HepG2 (cell line): ENCODE measurements at regions not wholly inside any gene's neighbourhood (a gene's known extent, or its start where the extent isn't known, plus 50 kb on each side); places are given as distances from the start of the nearest gene placed in this dataset.

Source experiments
- ATAC-seq: fragments of 200-7000 bp; cut with Tn5 transposase; 3 replicates; pipeline ENCODE4 v1.9.1; 2020; ENCODE audit warnings: mild to moderate bottlenecking, moderate library complexity
- BruUV-seq: library from RNA; stranded (reverse); fragments of 400-500 nt; replicated peaks from 2 replicates; lab custom pipeline; 2021; lab: Mats Ljungman, UMichigan
- CTCF ChIA-PET: fragments of 300-600 bp; formaldehyde crosslinking; extraction: SDS; loops from one replicate; lab custom pipeline; 2021; ENCODE audit warnings: low total read pairs, inconsistent platforms, low intra/inter-chr PET ratio; lab: Yijun Ruan, JAX
- POLR2A ChIA-PET: fragments of 350-600 bp; sonication (Branson Sonifier 250); formaldehyde crosslinking; loops from one replicate; lab custom pipeline; 2020; ENCODE audit warnings: antibody characterized with exemption, inconsistent platforms; lab: Yijun Ruan, JAX
- DNase-seq: peaks from one replicate; pipeline ENCODE4 v3.0.0-alpha.2; 2015; ENCODE audit warnings: low spot score
- FAIRE-seq: peaks from 3 replicates; lab custom pipeline; 2011; peaks lifted over from hg19 to GRCh38; lab: Jason Lieb, UNC
- H2AFZ ChIP-seq: one replicate; pipeline ENCODE4 v1.6.1; 2011; ENCODE audit warnings: low read length, inconsistent platforms
- H3K27ac ChIP-seq: fragments of 300-600 bp; 3 replicates; pipeline ENCODE4 v1.8.0; 2011; ENCODE audit warnings: mixed run types, mild to moderate bottlenecking, mixed read lengths, low read length, inconsistent platforms; ENCODE audit not compliant: insufficient read depth; ENCODE audit errors: extremely low read length
- H3K27me3 ChIP-seq, 2 experiments: fragments of 200-600 bp in 1 of 2; 2 replicates in 1 of 2; 3 replicates in 1 of 2; pipeline versions ENCODE4 v1.6.0 to v1.8.0; 2011; ENCODE audit warnings: low read length in 2 of 2, mild to moderate bottlenecking in 2 of 2, moderate library complexity in 2 of 2, inconsistent platforms in 1 of 2; ENCODE audit not compliant: insufficient read depth in 2 of 2, control insufficient read depth in 1 of 2
- H3K36me3 ChIP-seq, 2 experiments: fragments of 200-600 bp in 1 of 2; replicated peaks in 1 of 2; 2 replicates in 1 of 2; 3 replicates in 1 of 2; pipeline versions ENCODE4 v1.5.1 to v1.8.0; 2011; ENCODE audit warnings: low read length in 2 of 2, inconsistent platforms in 1 of 2; ENCODE audit not compliant: insufficient read depth in 2 of 2, control insufficient read depth in 1 of 2
- H3K4me1 ChIP-seq: 2 replicates; pipeline ENCODE4 v1.5.1; 2012; ENCODE audit warnings: low read length, inconsistent platforms; ENCODE audit not compliant: insufficient read depth
- H3K4me2 ChIP-seq: 2 replicates; pipeline ENCODE4 v1.6.0; 2011; ENCODE audit warnings: low read depth, low read length, inconsistent platforms
- H3K4me3 ChIP-seq, 3 experiments: fragments of 200-600 bp in 1 of 3; sonication (generic), shearing (Covaris generic) in 1 of 3; replicated peaks in 1 of 3; 2 replicates each; pipeline ENCODE4 v1.5.1; 2011 to 2016; ENCODE audit warnings: low read length in 3 of 3, inconsistent platforms in 2 of 3, low read depth in 2 of 3, mild to moderate bottlenecking in 2 of 3, control low read depth in 1 of 3, mixed read lengths in 1 of 3; ENCODE audit not compliant: insufficient read depth in 1 of 3
- H3K79me2 ChIP-seq: one replicate; pipeline ENCODE4 v1.6.1; 2011; ENCODE audit warnings: low read length, inconsistent platforms; ENCODE audit not compliant: insufficient read depth
- H3K9ac ChIP-seq: 2 replicates; pipeline ENCODE4 v1.6.0; 2011; ENCODE audit warnings: mild to moderate bottlenecking, low read depth, low read length, inconsistent platforms; ENCODE audit not compliant: insufficient read depth
- H3K9me3 ChIP-seq: 2 replicates; pipeline ENCODE4 v1.5.1; 2012; ENCODE audit warnings: mild to moderate bottlenecking, low read length
- H4K20me1 ChIP-seq: 2 replicates; pipeline ENCODE4 v1.6.0; 2011; ENCODE audit warnings: inconsistent platforms, mild to moderate bottlenecking, low read length, moderate library complexity; ENCODE audit not compliant: insufficient read depth
- FOSL1 ChIP-seq: sonication (generic); formaldehyde crosslinking; IDR thresholded peaks from 2 replicates; pipeline ENCODE4 v1.9.0; 2021; ENCODE audit warnings: missing genetic modification reagents, borderline replicate concordance
- GPN1 ChIP-seq: sonication (generic); formaldehyde crosslinking; IDR thresholded peaks from 2 replicates; pipeline ENCODE4 v1.5.1; 2020; ENCODE audit warnings: missing genetic modification reagents, borderline replicate concordance
- GRHL1 ChIP-seq: sonication (generic); formaldehyde crosslinking; conservative IDR thresholded peaks from 2 replicates; pipeline ENCODE4 v1.8.0; 2022; ENCODE audit warnings: missing genetic modification reagents
- KLF11 ChIP-seq: IDR thresholded peaks from 2 replicates; pipeline ENCODE4 v1.6.1; 2016; ENCODE audit warnings: missing compliant biosample characterization
- NR3C1 ChIP-seq: sonication (generic); formaldehyde crosslinking; IDR thresholded peaks from 2 replicates; pipeline ENCODE4 v1.4.0; 2020; ENCODE audit warnings: missing genetic modification reagents
- PLRG1 ChIP-seq: fragments of 450-650 bp; conservative IDR thresholded peaks from 2 replicates; pipeline ENCODE4 v1.6.1; 2016
- RELA ChIP-seq: sonication (generic); formaldehyde crosslinking; IDR thresholded peaks from 2 replicates; pipeline ENCODE4 v1.4.0; 2020; ENCODE audit warnings: missing genetic modification reagents
- SIX4 ChIP-seq: sonication (generic); formaldehyde crosslinking; IDR thresholded peaks from 2 replicates; pipeline ENCODE4 v1.4.0; 2020; ENCODE audit warnings: missing genetic modification reagents
- TFE3 ChIP-seq: IDR thresholded peaks from 2 replicates; pipeline ENCODE4 v1.6.1; 2016
- THYN1 ChIP-seq: sonication (generic); formaldehyde crosslinking; IDR thresholded peaks from 2 replicates; pipeline ENCODE4 v1.8.1; 2023; ENCODE audit warnings: low read depth, mild to moderate bottlenecking, moderate library complexity, missing genetic modification reagents, borderline replicate concordance
- ZFP90 ChIP-seq: sonication (generic); formaldehyde crosslinking; IDR thresholded peaks from 2 replicates; pipeline ENCODE4 v1.8.0; 2022; ENCODE audit warnings: missing genetic modification reagents, mild to moderate bottlenecking, inconsistent platforms, borderline replicate concordance
- ZNF232 ChIP-seq: sonication (generic); formaldehyde crosslinking; IDR thresholded peaks from 2 replicates; pipeline ENCODE4 v1.4.0; 2020; ENCODE audit warnings: missing genetic modification reagents, borderline replicate concordance
- ZNF451 ChIP-seq: sonication (generic); formaldehyde crosslinking; IDR thresholded peaks from 2 replicates; pipeline ENCODE4 v1.5.0; 2020; ENCODE audit warnings: mild to moderate bottlenecking, missing genetic modification reagents
- ZNF747 ChIP-seq: sonication (generic); formaldehyde crosslinking; IDR thresholded peaks from 2 replicates; pipeline ENCODE4 v1.8.1; 2023; ENCODE audit warnings: missing genetic modification reagents, mild to moderate bottlenecking, borderline replicate concordance
- ZNF772 ChIP-seq: sonication (generic); formaldehyde crosslinking; IDR thresholded peaks from 2 replicates; pipeline ENCODE4 v1.5.0; 2020; ENCODE audit warnings: mild to moderate bottlenecking, missing genetic modification reagents
- WGBS: methylation state at CpG from one replicate; pipeline ENCODE4 v1.1.6; 2017; ENCODE audit warnings: low lambda C conversion rate; 5-methylcytosine and 5-hydroxymethylcytosine counted together
- in situ Hi-C: cut with HindIII; loops from 2 replicates; pipeline ENCODE4 v1.10.0; 2017; ENCODE audit warnings: low pct_unique_long_range_greater_than_20kb; ENCODE audit not compliant: extremely low pct_ligation_motif_present
- intact Hi-C: fragments of 100-400 bp; cut with micrococcal nuclease; formaldehyde crosslinking; loops from one replicate; pipeline ENCODE4 v1.10.0; 2022; ENCODE audit not compliant: unreplicated experiment

GRCh38 chr3:25064681-25065080, 363.4 kb upstream of the RARB start:
- H4K20me1 ChIP-seq, result no peaks in the 10 kb centered on the region
- 0% methylated on average over 2 of the region's 2 CpGs for WGBS
- ChIA-PET CTCF (no interaction called here), POLR2A (no interaction called here)
- BruUV-seq, result no TSS peak
- no peaks in the 10 kb centered on the region for H3K36me3 ChIP-seq
- H3K4me3 ChIP-seq, result no peak overlapping the region
- no peak for DNase-seq
- H3K4me1 ChIP-seq, result no peaks in the 10 kb centered on the region
- ATAC-seq, result no peak
- H3K9me3 ChIP-seq, result no peaks in the 10 kb centered on the region
- H2AFZ ChIP-seq, result no peak overlapping the region
- no peak overlapping the region for H3K27ac ChIP-seq
- no peak for FAIRE-seq
- no peak overlapping the region for H3K9ac ChIP-seq
- no peak overlapping the region for H3K4me2 ChIP-seq
- in situ Hi-C loops, result no loop called here
- no peaks in the 10 kb centered on the region for H3K79me2 ChIP-seq
- TF ChIP-seq NR3C1 (CRISPR knock-in tag) (no peak), ZFP90 (CRISPR knock-in tag) (no peak), ZNF451 (no peak), THYN1 (CRISPR knock-in tag) (no peak), RELA (CRISPR knock-in tag) (no peak), GRHL1 (no peak), GPN1 (no peak), PLRG1 (no peak)
- intact Hi-C loops, result no loop called here
- H3K27me3 ChIP-seq, result no peaks in the 10 kb centered on the region; a peak in 1 of 5 replicates

GRCh38 chr3:25069970-25070369, 358.1 kb upstream of the RARB start:
- ChIA-PET CTCF (no interaction called here), POLR2A (no interaction called here)
- FAIRE-seq (no peak), ATAC-seq (no peak), DNase-seq (no peak)
- H3K36me3 ChIP-seq, result no peaks in the 10 kb centered on the region
- H3K9ac ChIP-seq, result no peak overlapping the region
- no peaks in the 10 kb centered on the region for H4K20me1 ChIP-seq
- H3K4me1 ChIP-seq, result no peaks in the 10 kb centered on the region
- H3K9me3 ChIP-seq, result no peaks in the 10 kb centered on the region
- no peak overlapping the region for H3K27ac ChIP-seq
- H3K27me3 ChIP-seq, result no peaks in the 10 kb centered on the region
- H3K4me3 ChIP-seq, result no peak overlapping the region
- BruUV-seq, result no TSS peak
- WGBS, result 10% methylated on average over 3 of the region's 3 CpGs
- in situ Hi-C loops, result no loop called here
- no peak overlapping the region for H2AFZ ChIP-seq
- intact Hi-C loops, result no loop called here
- H3K79me2 ChIP-seq, result no peaks in the 10 kb centered on the region
- no peak overlapping the region for H3K4me2 ChIP-seq
- TF ChIP-seq ZNF747 (no peak), KLF11 (CRISPR knock-in tag) (no peak), SIX4 (CRISPR knock-in tag) (no peak), ZNF772 (CRISPR knock-in tag) (no peak), FOSL1 (CRISPR knock-in tag) (no peak), ZNF232 (CRISPR knock-in tag) (no peak), TFE3 (no peak)
